HUDEP-2 (cell line): ENCODE measurements at regions not wholly inside any gene's neighbourhood (a gene's known extent, or its start where the extent isn't known, plus 50 kb on each side); places are given as distances from the start of the nearest gene placed in this dataset.
A peak's percentile ranks its signal among the peaks of the same experiment; 100 is the strongest.
"Not testable (repeated sequence)": the region's sequence is repeated elsewhere in the genome, so short reads cannot be mapped to it uniquely, and the experiment has no call there.

Experiments
- DNase-seq, 76 experiments: peaks; one replicate each; lab custom pipeline; 2025; ENCODE audit not compliant: unreplicated experiment in 76 of 76; lab: John Stamatoyannopoulos, UW

DNA sequence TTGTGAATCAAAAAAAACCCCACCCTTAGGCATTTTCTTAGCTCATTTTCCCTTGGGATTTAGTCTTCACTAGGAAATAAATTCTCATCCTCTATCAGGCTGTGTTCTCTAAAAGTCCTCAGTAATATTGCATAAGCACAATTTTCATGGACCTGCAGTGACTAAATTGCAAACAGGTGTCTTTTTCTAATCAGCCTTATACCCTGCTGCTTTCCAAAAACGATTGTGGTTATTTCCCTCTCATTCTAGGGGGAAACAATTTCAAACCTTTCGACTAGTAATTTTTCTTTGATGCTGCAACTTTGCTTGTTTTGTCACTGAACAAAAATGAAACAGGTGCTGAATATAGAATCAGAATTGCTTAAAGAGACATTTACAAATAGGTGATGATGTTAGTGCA, 549.9 kb downstream of the PDHA2 start:
- no peak for DNase-seq

DNA sequence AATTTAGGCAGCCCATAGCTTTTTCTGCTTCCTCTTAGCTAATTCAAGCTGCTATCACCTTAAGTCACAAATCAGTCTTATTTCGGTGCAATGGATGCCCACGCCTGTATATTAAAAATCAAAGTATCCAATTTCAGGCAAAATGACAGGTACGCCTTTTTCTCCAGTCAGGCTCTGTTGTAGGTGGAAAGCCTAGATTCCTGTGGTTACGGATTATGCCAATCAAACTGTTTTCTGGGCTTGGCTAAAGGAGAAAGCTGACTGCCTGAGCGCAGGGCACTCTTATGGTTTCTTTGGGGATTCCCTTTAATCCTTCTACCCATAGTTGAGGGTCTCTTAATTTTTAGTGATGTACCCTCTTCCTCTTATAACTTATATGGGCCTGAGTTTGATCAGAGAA, 550.5 kb downstream of the PDHA2 start:
- no peak for DNase-seq

DNA sequence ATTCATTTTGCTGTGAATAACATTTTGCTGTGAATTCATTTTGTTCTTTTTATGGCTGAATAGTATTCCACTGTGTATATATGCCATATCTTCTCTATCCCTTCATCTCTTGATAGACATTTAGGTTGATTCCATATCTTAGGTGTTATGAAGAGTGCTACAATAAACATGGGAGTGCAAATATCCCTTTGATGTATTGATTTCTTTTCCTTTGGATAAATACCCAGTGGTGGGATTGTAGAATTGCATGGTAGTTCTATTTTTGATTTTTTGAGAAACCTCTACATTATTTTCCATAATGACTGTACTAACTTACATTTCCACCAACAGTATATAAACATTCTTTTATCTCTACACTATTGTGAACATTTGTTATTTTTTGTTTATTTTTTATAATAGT, 555.9 kb downstream of the PDHA2 start:
- DNase-seq, result no peak

DNA sequence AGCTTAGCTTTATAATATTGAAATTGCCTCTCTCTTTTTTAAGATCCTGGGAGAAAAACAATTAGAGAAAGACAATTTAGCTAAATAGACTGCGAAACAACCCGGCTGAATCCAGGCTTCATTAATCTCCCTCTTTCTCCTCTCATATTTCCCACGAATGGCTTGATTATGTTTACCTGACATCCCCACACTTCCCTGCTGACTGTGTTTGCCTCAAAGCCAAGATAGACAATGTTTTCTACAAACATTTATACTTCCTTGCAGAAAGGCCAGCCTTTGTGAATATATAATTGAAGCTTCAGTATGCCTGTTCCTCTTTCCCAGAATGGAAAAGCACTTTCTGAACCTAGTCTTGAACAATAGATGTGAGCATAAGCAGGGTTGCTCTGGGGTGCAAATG, 566.8 kb downstream of the PDHA2 start:
- DNase-seq, result no peak

DNA sequence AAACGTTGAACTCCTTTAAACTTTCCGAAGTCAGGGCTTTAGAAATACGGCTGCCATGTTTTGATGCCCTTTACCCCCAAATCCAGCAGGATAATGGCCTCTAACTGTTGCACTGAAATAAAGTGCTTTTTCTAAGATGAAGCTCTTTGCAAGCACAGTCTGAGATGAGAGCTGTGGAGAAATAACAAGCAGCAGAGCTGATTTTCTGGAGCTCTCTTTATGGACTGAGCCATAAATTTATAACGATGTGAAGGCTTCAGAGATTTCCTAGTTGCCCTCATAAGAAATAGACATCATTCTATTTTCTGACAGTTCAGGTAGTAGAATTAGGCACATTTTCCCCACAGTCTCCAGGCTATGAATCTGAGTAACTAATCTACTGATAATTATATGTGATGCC, 567.3 kb downstream of the PDHA2 start:
- no peak for DNase-seq

DNA sequence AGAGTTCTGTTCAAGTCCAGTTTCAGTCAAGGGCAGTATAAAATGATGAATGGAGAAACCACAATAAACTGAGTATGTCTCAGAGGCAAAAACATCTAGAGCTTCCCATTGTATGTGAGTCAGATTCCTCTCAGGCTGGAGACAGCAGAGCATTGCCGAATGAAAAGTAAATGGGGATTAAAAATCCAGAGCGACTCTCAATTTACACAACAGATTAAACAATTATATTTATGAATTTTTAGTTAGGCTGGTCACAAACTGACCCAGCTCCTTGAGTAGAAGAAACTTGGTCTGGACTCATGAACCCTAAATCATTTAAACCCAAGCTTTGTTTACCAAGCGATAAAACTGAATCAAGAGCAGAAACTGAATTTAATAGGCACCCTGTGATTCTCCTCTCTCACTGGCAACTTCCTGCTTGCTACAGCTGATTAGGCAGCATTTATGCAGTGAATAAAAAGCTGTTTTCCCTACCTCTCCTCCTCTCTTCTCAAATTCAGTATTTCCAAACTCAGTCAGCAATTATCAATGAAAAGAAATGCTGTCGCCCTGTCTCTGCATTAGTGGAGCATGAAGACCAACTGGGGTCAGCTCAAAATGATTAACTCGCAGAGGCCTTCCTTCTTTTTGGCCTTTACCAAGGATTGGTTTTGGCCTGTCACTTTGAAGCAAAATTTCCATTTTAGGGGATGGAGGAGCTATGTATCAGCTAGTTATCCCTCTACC, 568.0 kb downstream of the PDHA2 start:
- DNase-seq, result no peak

DNA sequence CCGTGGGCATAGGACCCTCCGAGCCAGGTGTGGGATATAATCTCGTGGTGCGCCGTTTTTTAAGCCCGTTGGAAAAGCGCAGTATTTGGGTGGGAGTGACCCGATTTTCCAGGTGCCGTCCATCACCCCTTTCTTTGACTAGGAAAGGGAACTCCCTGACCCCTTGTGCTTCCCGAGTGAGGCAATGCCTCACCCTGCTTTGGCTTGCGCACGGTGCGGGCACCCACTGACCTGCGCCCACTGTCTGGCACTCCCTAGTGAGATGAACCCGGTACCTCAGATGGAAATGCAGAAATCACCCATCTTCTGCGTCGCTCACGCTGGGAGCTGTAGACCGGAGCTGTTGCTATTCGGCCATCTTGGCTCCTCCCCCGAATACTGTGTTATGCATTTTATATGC, 575.0 kb downstream of the PDHA2 start:
- DNase-seq, result not testable (repeated sequence)

DNA sequence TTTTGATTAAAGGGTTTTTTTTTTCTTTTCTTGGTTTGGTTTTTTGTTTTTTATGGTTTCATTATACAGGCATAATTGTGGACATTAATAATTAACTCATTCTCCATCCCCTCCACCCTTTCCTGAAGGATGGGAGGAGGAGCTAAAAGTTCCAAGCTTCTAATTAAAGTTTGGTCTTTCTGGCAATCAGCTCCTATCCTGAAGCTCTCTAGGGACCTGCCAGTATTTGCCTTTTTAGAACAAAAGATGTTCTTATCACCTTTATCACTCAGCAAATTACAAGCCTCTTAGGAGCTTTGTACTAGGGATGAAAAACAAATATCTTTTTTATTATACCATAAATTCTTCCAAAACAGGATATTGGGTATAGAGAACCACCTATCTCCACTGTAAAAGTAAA, 589.8 kb downstream of the PDHA2 start:
- no peak for DNase-seq

DNA sequence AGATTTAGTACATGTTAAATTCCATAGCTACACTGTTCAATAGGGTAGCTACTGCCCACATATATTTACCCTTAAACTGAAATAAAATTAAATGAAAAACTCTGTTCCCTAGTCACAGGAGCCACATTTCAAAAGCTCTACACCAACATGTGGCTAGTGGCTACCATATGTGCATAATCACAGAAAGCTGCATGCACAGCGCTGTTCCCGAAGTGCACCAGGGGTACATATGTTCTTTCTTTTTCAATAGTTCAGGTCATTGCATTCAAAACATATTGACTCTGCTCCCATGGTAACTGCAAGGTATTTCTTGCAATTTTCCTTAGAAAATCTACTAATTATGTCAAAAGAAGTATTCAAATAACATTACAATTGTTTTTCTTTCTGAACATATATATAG, 591.2 kb downstream of the PDHA2 start:
- DNase-seq, result no peak

DNA sequence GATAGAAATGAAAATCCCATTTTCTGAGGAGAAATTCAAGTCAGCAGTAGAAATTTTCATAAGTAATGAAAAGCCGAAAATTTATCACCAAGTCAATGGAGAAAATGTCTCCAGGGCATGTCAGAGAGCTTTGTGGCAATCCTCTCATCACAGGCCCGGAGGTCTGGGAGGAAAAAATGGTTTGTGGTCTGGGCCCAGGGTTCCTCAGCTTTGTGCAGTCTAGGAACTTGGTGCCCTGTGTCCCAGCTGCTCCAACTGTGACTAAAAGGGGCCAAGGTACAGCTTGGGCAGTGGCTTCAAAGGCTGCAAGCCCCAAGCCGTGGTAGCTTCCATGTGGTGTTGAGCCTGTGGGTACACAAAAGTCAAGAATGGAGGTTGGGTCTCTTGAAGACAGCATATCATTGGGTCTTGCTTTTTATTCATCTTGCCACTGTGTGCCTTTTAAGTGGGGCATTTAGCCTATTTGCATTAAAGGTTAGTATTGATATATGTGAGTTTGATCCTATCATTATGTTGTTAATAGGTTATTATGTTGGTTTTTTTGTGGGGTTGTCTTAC, 608.5 kb downstream of the PDHA2 start:
- DNase-seq, result no peak

DNA sequence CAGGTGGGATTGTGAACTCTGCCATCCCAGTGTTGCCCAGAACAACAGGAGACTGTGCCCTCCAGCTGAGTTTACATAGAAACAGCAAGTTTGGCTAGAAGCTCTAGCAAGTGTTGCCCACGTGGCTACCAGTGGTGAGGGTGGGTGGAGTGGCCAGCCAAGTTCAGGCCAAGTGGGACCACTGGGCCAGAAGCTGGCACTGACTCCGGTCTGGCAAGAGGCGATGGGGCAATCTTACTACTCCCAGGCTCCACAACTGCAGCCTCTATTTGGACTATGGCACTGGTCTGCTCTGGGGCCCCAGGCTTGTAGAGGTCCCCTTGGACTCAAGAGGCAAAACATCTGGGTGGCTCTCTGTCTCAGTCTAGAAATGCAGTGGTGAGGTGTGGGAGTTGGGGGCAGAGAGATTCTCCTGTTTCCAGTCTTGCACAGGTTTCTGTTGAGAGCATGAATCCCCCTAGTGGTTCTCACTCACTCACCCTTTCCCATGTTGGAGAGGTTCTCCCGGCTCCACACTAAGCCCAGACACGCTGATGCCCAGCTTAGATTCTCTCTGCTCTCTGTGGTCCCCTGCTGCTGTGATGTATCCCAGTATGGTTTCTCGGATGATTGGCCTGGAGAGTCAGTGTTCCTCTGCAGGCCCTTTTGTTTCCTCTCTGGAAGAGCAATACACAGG, 615.3 kb downstream of the PDHA2 start:
- no peak for DNase-seq

DNA sequence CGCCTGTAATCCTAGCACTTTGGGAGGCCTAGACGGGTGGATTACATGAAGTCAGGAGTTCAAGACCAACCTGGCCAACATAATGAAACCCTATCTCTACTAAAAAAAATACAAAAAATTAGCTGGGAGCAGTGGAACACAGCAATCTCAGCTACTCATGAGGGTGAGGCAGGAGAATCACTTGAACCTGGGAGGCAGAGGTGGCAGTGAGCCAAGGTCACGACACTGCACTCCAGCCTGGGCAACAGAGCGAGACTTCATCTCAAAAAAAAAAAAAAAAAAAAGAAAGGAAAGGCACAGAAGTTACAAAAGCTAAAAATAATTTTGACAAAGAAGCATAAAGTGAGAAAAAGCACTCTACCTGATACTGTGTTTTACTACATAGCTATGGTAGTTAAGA, 618.1 kb downstream of the PDHA2 start:
- not testable (repeated sequence) for DNase-seq

DNA sequence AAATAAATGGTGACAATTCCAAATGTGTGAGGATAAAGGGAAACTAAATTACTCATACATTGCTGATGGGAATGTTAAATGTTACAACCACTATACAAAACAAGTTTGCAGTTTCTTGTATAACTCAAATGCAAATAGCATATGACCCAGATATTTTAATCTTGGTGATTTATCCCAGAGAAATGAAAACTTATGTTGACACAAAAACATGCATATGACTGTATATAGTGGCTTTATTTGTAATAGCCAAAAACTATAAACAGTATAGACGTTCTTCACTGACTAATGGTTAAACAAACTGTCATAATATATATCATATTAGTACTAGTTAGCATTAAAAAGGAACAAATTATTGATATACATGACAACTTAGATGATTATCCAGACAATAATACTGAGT, 619.2 kb downstream of the PDHA2 start:
- DNase-seq, result no peak

DNA sequence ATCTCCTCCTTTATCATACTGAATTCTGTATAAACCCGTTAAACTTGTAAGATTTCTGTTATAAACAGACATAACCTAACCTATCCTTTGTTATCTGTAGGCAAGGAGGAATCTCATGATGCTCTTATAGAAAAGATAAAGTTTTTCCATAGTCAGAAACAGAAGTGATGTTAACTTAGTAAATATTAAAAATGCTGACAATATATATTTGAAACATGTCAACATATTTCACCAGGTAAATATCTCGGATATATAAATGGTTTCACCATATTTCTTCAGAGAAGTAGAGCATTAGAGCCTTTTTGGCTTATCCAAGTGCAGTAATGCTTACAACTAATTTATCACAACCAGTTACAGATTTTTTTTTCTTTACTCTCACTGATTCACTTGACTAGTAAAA, 625.9 kb downstream of the PDHA2 start:
- no peak for DNase-seq

DNA sequence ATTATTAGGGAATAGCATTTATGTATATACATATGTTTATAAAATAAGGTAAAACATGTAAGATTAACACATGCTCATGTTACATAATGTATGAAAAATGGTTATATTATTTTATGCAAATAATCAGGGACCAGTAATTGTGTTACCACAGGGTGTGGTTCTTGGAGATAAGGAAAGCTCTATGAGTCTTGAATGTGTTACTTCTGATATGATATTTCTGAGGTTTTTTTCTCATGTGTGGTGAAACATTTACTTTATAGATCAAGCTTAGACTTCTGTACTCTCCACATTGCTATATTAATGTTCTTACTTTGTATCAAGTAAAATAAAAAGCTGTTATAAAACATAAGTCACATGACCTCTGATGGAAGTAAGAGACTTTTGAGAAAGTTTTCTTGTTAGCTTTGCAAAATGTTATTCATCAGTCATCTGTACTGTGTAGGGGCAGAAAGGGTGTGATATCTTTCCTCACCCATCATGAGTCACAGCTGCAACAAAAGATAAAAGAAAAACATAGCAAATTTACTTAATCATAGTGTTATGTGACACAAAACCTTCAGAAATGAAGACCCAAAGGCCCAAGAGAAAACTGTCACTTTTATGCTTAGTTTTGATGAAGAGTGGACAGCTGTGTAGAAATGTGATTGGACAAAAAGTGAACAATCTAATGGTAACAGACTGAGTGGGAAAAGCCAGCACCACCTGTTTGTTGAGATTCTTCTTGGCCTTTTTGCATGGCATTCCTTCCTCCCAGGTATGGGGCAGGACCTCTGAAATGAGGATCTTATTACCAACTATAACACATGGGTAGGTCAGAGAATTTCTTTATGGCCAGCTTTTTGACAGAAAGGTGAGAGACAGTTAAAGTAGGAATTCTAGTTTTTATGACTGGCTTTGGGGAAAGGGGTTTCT, 632.3 kb downstream of the PDHA2 start:
- DNase-seq, result peak in 46 of 76 experiments; percentile 1 to 95 (median 78)

DNA sequence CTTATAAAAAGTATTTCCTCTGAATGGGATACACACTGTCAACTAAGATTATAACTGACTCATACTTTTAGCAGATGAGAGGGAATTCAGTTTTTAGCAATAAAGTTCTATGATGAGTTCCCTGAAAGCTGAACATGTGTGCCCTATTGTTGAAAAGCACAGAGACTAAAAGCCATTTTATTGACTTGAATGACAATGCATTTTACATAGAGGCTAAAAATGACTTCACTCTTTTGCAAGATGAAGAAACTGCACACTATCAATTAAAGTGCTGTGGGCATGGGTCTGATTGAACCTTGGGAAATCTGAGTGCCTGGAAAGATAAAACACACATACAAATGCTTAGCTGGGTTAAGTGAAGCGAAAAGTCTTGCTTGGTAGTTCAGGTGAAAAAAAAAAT, 633.4 kb downstream of the PDHA2 start:
- peak in 4 of 76 experiments; percentile 12 to 22 (median 16) for DNase-seq

DNA sequence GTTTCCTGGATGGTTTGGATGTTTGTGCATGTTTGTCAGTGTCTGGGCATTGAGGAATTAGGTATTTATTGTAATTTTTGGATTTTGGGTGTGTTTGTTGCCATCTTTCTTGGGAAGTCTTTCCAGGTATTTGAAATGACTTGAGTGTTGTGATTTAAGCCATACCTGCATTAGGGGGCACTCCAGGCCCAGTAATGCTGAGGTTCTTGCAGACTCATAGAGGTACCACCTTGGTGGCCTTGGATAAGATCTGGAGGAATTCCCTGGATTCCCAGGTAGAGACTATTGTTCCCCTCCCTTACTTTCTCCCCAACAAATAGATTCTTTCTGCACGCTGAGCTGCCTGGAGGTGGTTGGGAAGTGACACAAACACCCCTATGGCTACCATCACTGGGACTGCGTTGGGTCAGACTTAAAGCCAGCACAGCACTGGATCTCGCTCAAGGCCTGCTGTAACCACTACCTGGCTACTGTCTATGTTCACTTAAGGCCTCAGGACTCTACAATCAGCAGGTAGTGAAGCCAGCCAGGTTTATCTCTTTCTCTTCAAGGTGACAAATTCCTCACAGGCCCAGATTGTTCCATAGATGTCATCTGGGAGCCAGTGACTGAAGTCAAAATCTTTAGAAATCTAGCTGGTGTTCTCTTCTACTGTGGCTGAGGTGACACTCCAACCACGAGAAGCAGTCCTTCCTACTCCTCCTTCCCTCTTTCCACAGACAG, 643.6 kb downstream of the PDHA2 start:
- no peak for DNase-seq

DNA sequence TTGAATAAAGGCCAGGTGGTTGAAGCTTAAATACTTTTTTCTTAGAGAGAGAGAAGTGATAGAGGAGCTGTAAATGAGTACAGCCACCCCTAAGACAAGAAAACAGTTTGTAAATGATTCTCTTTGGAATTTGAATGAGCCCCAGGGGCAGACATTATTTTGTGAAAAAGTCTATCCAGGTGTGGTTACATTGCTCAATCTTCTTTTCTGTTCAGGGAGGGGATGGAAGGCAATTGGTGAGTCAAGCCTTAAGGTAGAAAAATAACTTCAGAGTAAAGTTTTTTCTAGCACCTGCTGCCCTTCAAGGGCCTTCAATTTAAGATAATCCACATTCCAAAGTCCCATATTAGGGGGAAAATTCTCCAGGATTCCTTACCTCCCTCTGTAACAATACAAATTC, 646.7 kb downstream of the PDHA2 start:
- DNase-seq, result no peak

DNA sequence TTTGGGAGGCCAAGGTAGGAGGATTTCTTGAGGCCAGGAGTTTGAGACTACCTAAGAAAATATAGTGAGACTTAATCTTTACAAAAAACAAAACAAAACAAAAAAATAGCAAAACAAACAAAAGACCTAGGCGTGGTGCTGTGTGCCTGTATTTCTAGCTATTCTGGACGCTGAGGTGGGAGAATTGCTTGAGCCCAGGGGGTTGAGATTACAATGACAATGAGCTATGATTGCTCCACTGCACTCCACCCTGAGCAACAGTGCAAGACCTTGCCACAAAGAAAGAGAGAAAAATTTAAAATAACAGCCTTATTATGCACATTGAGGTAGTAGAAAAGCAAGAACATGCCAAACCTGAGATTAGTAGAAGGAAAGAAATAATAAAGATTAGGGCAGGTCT, 657.7 kb downstream of the PDHA2 start:
- DNase-seq, result no peak

DNA sequence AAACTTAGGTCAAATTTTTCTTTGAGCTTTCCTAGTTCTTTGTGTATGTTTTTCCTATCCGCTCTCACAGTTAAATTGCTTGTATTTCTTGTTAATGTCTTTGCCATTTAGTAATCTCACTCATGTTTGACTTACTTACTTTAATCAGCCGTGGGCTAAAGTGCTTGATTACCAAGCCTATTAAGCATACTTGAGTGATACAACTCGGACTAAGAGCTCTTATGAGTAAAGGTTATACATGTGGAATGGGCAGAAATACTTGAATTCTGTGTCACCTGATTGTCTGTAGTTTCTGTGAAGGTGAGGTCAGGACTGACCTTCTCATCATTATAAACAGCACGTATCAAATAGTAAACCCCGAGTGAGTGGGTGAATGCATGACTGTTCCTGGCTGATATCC, 664.5 kb downstream of the PDHA2 start:
- DNase-seq, result no peak
